ENCODE measurements at regions not wholly inside any gene's neighbourhood (a gene's known extent, or its start where the extent isn't known, plus 50 kb on each side); places are given as distances from the start of the nearest gene placed in this dataset.

- WGBS (ENCODE audit: low lambda C conversion rate, missing lambda C conversion rate), result 90% methylated on average over 2 of the region's 2 CpGs
- no peak for DNase-seq (ENCODE audit: low spot score)
- no peaks in the 10 kb centered on the region for H3K79me2 ChIP-seq
- no peaks in the 10 kb centered on the region for H3K27me3 ChIP-seq
- H4K20me1 ChIP-seq (ENCODE audit: insufficient read depth, poor library complexity, severe bottlenecking), result no peaks in the 10 kb centered on the region
- H3K4me1 ChIP-seq (ENCODE audit: insufficient read depth), result no peaks in the 10 kb centered on the region
- no peaks in the 10 kb centered on the region for H3K9me3 ChIP-seq (ENCODE audit: low read depth)
- no peak overlapping the region for H2AFZ ChIP-seq
- TF ChIP-seq EZH2 (IDR thresholded peaks at IDR 0.05; ENCODE audit: borderline replicate concordance) (no peak), EZH2phosphoT487 (IDR thresholded peaks at IDR 0.05; ENCODE audit: low read depth, severe bottlenecking, unreplicated experiment) (no peak)
- no peak overlapping the region for H3K27ac ChIP-seq
- no peaks in the 10 kb centered on the region for H3K36me3 ChIP-seq (replicated peaks; ENCODE audit: insufficient read depth, low read depth)
- no peak overlapping the region for H3K4me2 ChIP-seq
- no peak overlapping the region for H3K4me3 ChIP-seq
- H3K9me2 ChIP-seq (replicated peaks; ENCODE audit: insufficient read depth), result no peaks in the 10 kb centered on the region
These were observed 143.2 kb downstream of the POU4F1 start for GRCh38 chr13:78460176-78460575.

- Histone ChIP-seq H3K79me2 (no peaks in the 10 kb centered on the region), H3K4me2 (no peak overlapping the region), H3K4me3 (no peak overlapping the region), H4K20me1 (ENCODE audit: insufficient read depth, poor library complexity, severe bottlenecking) (no peaks in the 10 kb centered on the region), H2AFZ (no peak overlapping the region), H3K27me3 (no peaks in the 10 kb centered on the region), H3K9me3 (ENCODE audit: low read depth) (no peaks in the 10 kb centered on the region), H3K9me2 (replicated peaks; ENCODE audit: insufficient read depth) (no peaks in the 10 kb centered on the region), H3K4me1 (ENCODE audit: insufficient read depth) (no peaks in the 10 kb centered on the region), H3K36me3 (replicated peaks; ENCODE audit: insufficient read depth, low read depth) (no peaks in the 10 kb centered on the region), H3K27ac (no peak overlapping the region)
- DNase-seq (ENCODE audit: low spot score), result no peak
- TF ChIP-seq EZH2phosphoT487 (IDR thresholded peaks at IDR 0.05; ENCODE audit: low read depth, severe bottlenecking, unreplicated experiment), result no peak
- TF ChIP-seq CTCF (IDR thresholded peaks at IDR 0.05; ENCODE audit: poor library complexity), result no peak
- TF ChIP-seq EZH2 (IDR thresholded peaks at IDR 0.05; ENCODE audit: borderline replicate concordance), result no peak
- WGBS (ENCODE audit: low lambda C conversion rate, missing lambda C conversion rate), result 90% methylated on average over 4 of the region's 4 CpGs
These were observed 159.5 kb downstream of the POU4F1 start for GRCh38 chr13:78443839-78444238.

GRCh38 chr13:78437781-78438180, 165.6 kb downstream of the POU4F1 start:
- TF ChIP-seq EZH2phosphoT487 (IDR thresholded peaks at IDR 0.05; ENCODE audit: low read depth, severe bottlenecking, unreplicated experiment) (no peak), CTCF (IDR thresholded peaks at IDR 0.05; ENCODE audit: poor library complexity) (no peak), EZH2 (IDR thresholded peaks at IDR 0.05; ENCODE audit: borderline replicate concordance) (no peak)
- DNase-seq (ENCODE audit: low spot score), result no peak
- Histone ChIP-seq H2AFZ (no peak overlapping the region), H3K4me2 (no peak overlapping the region), H3K36me3 (replicated peaks; ENCODE audit: insufficient read depth, low read depth) (no peaks in the 10 kb centered on the region), H3K27ac (no peak overlapping the region), H3K27me3 (no peaks in the 10 kb centered on the region), H4K20me1 (ENCODE audit: insufficient read depth, poor library complexity, severe bottlenecking) (no peaks in the 10 kb centered on the region), H3K4me1 (ENCODE audit: insufficient read depth) (no peaks in the 10 kb centered on the region), H3K9me3 (ENCODE audit: low read depth) (no peaks in the 10 kb centered on the region), H3K9me2 (replicated peaks; ENCODE audit: insufficient read depth) (no peaks in the 10 kb centered on the region), H3K4me3 (no peak overlapping the region), H3K79me2 (no peaks in the 10 kb centered on the region)
- 78% methylated on average over 4 of the region's 4 CpGs for WGBS (ENCODE audit: low lambda C conversion rate, missing lambda C conversion rate)

- TF ChIP-seq EZH2 (IDR thresholded peaks at IDR 0.05; ENCODE audit: borderline replicate concordance) (no peak), EZH2phosphoT487 (IDR thresholded peaks at IDR 0.05; ENCODE audit: low read depth, severe bottlenecking, unreplicated experiment) (no peak), CTCF (IDR thresholded peaks at IDR 0.05; ENCODE audit: poor library complexity) (no peak)
- Histone ChIP-seq H3K27ac (no peak overlapping the region), H4K20me1 (ENCODE audit: insufficient read depth, poor library complexity, severe bottlenecking) (no peaks in the 10 kb centered on the region), H3K36me3 (replicated peaks; ENCODE audit: insufficient read depth, low read depth) (no peaks in the 10 kb centered on the region), H3K9me2 (replicated peaks; ENCODE audit: insufficient read depth) (no peaks in the 10 kb centered on the region), H3K4me1 (ENCODE audit: insufficient read depth) (no peaks in the 10 kb centered on the region), H2AFZ (no peak overlapping the region), H3K9me3 (ENCODE audit: low read depth) (no peaks in the 10 kb centered on the region), H3K27me3 (no peaks in the 10 kb centered on the region), H3K4me3 (no peak overlapping the region), H3K4me2 (no peak overlapping the region), H3K79me2 (no peaks in the 10 kb centered on the region)
- DNase-seq (ENCODE audit: low spot score), result no peak
- 87% methylated on average over 3 of the region's 3 CpGs for WGBS (ENCODE audit: low lambda C conversion rate, missing lambda C conversion rate)
These were observed 167.0 kb downstream of the POU4F1 start for GRCh38 chr13:78436311-78436710.

Measured in hepatocyte (in vitro differentiated cells).